Left ventricle myocardium superior (tissue), 1 donor: ENCODE measurements at regions not wholly inside any gene's neighbourhood (a gene's known extent, or its start where the extent isn't known, plus 50 kb on each side); places are given as distances from the start of the nearest gene placed in this dataset.
"Not testable (repeated sequence)": the region's sequence is repeated elsewhere in the genome, so short reads cannot be mapped to it uniquely, and the experiment has no call there.

Experiments used
- ATAC-seq: fragments of 200-7000 bp; cut with Tn5 transposase; one replicate; pipeline ENCODE4 v1.9.1; 2020; ENCODE audit warnings: mild to moderate bottlenecking, moderate library complexity
- DNase-seq: peaks from one replicate; pipeline ENCODE4 v3.0.0-alpha.2; 2020
- intact Hi-C: fragments of 100-400 bp; cut with micrococcal nuclease; formaldehyde crosslinking; loops from one replicate; pipeline ENCODE4 v1.11.0; 2022
- donor health status: DM: no; HTN: yes; CAD: no; lungs with severe emphysema.

DNA sequence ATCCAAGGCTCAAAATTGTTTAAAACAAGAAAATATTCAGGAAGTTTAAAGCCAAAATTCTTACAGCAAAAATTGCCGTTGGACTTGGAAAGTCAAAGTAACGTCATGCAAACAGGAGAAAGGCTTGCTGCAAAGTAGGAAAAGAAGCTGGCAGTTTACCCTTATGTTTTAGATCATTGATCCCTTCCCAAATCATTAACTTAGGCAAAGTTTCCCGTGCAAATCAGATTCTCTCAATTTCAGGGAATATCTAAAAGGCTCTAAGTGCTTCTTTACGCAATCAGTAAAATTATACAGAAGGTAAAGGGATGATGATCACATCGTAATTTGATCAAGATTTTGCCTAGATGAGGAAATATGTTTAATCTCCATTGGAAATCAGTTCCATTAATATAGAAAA is 197.5 kb downstream of the ALDH8A1 start:
- ATAC-seq (no peak), DNase-seq (no peak)
- intact Hi-C loops = no loop called here

DNA sequence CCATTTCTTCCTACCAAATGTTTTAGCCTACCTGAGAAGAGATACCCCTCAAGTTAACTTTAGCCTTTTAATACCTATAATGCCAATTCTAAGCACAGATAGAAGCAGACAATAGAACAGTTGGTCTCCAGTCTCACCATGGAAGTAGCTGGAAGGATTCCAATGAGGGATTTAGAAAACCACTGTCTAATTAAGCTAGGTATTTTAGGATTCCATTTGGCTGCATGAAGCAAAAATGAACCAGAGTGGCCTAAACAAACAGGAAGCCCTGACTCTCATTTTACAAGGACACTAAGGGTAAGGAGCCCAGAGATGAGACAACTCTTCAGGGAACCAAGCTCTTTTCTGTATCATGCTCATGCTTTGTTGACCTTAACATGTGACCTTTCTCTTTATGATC is 199.2 kb downstream of the ALDH8A1 start:
- intact Hi-C loops = no loop called here
- DNase-seq (no peak), ATAC-seq (no peak)

GRCh38 chr6:134748484-134748883 is 201.4 kb downstream of the ALDH8A1 start:
- DNase-seq (no peak), ATAC-seq (no peak)
- intact Hi-C loops = no loop called here

DNA sequence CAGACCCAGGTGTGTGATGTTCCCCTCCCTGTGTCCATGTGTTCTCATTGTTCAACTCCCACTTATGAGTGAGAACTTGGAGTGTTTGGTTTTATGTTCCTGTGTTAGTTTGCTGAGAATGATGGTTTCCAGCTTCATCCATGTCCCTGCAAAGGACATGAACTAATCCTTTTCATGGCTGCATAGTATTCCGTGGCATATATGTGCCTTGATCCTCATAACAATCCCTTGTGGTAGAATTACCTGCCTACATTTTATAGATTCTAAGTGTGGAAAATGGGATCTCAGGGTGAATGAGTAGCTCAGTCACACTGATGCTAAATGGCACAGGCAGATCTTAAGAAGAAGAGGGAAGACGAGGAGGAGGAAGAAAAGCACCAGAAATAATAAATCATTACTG is 202.7 kb downstream of the ALDH8A1 start:
- DNase-seq, ATAC-seq, intact Hi-C loops: not testable (repeated sequence)

GRCh38 chr6:134746140-134746539 is 203.8 kb downstream of the ALDH8A1 start:
- intact Hi-C loops = no loop called here
- no peak for ATAC-seq
- DNase-seq = no peak

DNA sequence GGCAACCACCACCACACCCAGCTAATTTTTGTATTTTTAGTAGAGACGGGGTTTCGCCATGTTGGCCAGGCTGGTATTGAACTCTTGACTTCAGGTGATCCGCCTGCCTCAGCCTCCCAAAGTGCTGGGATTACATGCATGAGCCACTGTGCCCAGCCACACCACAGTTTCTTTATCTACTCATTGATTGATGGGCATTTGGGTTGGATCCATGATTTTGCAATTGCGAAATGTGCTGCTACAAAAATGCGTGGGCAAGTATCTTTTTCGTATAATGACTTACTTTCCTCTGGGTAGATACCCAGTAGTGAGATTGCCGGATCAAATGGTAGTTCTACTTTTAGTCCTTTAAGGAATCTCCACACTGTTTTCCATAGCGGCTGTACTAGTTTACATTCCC is 204.7 kb downstream of the ALDH8A1 start:
- intact Hi-C loops, DNase-seq, ATAC-seq: not testable (repeated sequence)

DNA sequence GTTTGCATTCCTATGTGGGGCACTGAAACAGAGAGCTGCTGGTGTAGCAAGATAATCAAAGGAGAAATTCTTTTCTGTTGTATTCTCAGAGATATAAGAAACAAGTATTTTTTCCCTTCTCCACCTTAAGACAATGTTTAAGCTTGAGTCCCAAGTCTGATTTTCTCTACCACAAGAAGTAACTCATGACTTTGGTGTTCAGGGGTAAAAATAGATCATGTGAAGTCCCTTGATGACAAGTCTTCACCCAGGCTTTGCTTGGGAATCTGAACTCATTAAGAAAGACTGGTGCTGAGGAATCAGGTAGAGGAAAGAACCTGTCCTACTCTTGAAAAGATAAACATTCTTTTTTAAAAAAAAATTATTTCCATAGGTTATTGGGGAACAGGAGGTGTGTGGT is 205.6 kb downstream of the ALDH8A1 start:
- DNase-seq = no peak
- intact Hi-C loops = no loop called here
- no peak for ATAC-seq

DNA sequence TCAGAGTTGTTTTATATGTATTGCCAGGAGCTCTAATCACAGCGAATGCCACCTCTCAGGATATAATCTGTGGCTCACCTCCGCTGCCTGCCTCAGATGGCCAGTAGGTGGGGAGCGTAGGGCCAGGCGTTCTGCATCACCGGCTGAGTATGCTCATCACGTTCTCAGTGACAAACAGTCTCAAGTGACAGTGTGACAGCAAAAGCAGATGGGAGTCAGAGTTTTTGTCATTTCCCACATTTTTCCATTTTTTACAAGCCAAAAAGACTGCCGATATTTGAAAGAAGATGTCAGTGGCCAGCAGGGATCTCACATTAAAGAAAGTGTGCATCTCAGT is 208.7 kb downstream of the ALDH8A1 start:
- ATAC-seq = peak; percentile 35
- no peak for DNase-seq
- intact Hi-C loops = no loop called here

DNA sequence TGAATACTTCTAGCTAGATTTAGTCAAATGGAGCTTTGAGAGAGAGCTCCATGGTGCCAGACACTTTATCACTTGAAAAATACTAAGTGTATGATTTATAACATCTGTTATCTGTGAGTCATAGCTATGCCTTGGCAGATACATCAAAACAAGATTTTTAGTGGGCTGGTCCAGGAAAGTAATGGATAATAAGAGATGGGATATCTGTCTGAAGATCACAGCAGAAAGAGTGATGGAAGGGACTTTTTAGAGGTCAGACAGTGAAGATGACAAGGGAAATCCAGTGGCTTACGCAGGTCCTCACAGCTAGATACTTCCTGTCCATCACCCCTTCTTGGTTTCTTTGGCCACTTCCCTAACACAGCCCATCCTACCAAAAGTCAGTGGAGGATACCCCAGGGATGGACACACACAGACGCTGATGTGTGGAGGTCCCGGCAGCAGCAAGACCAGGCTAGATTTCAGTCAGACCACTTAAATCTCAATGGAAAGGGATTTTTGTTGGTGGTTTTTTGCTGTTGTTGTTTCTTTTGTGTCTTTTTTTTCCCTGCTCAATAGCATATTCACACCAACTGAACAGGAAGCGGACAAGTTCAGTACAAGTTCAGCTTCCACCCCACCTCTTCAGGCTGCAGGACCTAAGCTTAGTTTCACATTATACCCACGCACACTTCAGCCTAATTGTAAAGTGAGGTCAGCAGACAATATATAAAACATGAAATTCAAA is 209.3 kb downstream of the ALDH8A1 start:
- ATAC-seq (peak; percentile 40), DNase-seq (no peak)
- intact Hi-C loops = no loop called here

GRCh38 chr6:134740027-134740373 is 209.9 kb downstream of the ALDH8A1 start:
- intact Hi-C loops = no loop called here
- DNase-seq (no peak), ATAC-seq (no peak)

DNA sequence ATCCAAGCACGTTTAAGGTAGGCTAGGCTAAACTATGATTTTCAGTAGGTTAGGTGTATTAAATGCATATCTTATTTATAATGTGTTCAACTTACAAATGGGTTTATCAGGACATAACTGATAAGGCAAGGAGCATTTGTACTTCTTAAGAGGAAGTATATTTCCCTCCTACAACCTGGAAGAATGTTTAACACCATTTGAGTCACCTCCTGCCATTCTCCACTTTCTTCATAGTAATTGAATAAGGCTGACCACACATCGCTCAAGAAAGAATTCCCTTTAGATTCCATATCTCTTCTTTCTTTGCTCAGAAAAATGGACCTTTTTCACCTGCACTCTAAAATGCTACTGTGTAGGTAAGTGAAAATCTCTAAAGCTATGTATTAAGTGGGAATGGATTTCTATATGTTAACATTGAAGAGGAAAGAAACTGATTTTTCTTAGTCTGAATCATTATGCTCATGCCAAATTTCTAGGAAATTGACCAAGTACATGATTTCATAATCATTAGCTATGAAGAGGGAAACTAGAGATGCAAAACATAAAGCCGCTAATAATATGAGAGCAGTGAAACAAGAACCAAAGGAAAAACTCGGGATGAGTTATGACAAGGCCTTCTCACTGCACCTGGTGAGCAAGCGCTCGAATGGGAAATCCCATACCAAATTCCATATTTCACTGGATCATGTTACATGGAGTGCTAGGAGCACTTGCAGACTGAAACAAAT is 210.4 kb downstream of the ALDH8A1 start:
- DNase-seq (no peak), ATAC-seq (no peak)
- intact Hi-C loops = no loop called here

DNA sequence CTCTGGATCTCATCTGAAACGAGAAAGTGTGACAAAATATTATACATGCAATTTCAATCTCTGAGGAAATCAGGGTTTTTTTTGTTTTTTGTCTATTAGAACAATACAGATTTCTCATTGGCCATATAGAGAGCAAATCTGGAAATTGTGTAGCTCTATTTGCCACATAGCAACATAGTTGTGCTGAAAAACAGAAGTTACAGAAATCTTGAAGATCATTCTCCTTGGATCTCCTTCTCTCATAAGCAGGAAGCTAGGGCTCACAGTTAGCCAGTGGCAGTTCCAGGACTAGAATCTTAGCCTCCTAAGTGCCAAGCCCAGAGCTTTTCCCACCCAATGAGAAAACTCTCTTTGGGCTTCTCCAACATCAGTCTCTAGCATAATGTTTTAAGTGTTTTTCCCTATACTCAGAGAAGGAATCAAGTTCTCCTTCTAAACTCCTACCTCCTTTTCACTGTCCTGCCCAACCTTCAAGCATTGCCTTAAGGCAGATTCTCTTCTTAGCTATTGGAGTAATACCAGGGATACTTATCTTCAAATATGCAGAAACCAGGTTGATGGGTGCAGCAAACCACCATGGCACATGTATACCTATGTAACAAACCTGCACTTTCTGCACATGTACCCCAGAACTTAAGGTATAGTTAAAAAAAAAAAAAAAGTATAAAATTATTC is 211.6 kb downstream of the ALDH8A1 start:
- intact Hi-C loops = no loop called here
- no peak for DNase-seq
- ATAC-seq = no peak

DNA sequence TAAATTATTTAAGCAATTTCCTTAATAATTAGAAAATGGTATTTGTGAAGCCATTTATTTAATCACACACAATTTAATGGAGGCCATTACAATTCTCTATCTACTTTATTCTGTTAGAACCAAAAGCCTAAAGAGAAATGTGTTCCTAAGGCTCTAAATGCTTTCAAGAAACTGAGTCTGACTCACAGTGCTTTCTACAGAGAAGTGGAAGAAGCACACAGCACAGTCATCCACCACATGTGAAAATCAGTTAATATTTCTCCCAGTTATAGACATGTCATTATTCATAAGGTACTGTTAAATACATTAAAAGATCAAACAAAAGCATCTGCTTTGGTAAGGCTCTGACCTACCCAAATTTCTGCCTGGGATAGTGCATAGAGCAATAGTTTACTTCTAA is 214.4 kb downstream of the ALDH8A1 start:
- ATAC-seq = no peak
- intact Hi-C loops = no loop called here

GRCh38 chr6:134734312-134734869 is 215.5 kb downstream of the ALDH8A1 start:
- no peak for DNase-seq
- ATAC-seq = no peak
- intact Hi-C loops = no loop called here

More for the DNA sequence above, 214.4 kb downstream of the ALDH8A1 start:
- no peak for DNase-seq

- DNase-seq (no peak), ATAC-seq (no peak)
- intact Hi-C loops = no loop called here
These were observed 216.1 kb downstream of the ALDH8A1 start for GRCh38 chr6:134733801-134734200.

DNA sequence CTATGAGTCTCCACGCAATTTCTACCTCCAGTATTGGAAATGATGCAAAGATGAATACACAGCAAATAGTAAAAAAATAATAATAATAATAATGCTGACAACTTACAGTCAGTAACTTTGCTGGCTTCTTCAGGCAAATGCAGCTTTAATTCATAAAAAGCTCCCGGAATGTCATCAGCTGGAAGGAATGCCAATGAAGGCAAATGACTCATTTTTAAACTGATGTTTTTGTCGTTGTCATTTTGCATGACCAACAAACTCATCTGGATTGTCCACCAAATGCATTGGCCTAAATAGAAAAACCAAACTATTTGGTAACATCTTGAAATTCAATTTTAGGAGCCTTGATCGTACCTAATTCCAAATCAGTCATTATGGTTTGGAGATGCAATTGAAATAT is 217.1 kb downstream of the ALDH8A1 start:
- DNase-seq (no peak), ATAC-seq (no peak)
- intact Hi-C loops = no loop called here

DNA sequence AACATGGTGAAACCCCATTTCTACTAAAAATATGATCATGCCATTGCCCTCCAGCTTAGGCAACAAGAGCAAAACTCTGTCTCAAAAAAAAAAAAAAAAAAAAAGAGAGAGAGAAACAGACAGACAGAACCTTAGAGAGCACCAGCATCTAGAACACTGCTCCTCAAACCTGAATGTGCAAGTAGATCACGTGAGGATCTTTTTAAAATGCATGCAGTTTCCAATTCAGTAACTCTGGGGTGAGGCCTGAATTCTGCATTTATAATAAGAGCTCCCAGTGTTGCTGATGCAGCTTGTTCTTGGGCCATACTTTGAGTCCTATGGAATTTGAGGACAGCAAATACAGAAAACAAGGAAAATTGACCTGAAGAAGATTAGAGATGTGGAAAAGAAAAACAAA is 218.3 kb downstream of the ALDH8A1 start:
- DNase-seq (no peak), ATAC-seq (no peak)
- intact Hi-C loops = no loop called here

- ATAC-seq (no peak), DNase-seq (no peak)
- intact Hi-C loops = no loop called here
These were observed 219.9 kb downstream of the ALDH8A1 start for GRCh38 chr6:134730013-134730412.

- no peak for ATAC-seq
- no peak for DNase-seq
- intact Hi-C loops = no loop called here
These were observed 220.3 kb downstream of the ALDH8A1 start for GRCh38 chr6:134729561-134729960.

GRCh38 chr6:134727081-134727480 is 222.8 kb downstream of the ALDH8A1 start:
- intact Hi-C loops = no loop called here
- DNase-seq (no peak), ATAC-seq (no peak)
